Activated naive CD4-positive, alpha-beta T cell treated with anti-CD3 and anti-CD28 coated beads, Interleukin-2, amount 50 U/mL, for 72 hours (primary cell): ENCODE measurements at regions not wholly inside any gene's neighbourhood (a gene's known extent, or its start where the extent isn't known, plus 50 kb on each side); places are given as distances from the start of the nearest gene placed in this dataset.
"Not testable (repeated sequence)": the region's sequence is repeated elsewhere in the genome, so short reads cannot be mapped to it uniquely, and the experiment has no call there.

Experiments
- ATAC-seq, 2 donors: fragments of 150-1000 bp; cut with Tn5 transposase; 2 replicates each; pipeline ENCODE4 v1.10.0; 2021; ENCODE audit warnings: mild to moderate bottlenecking in 2 of 2, moderate library complexity in 2 of 2
- DNase-seq, 2 donors: peaks; one replicate each; pipeline ENCODE4 v3.0.0; 2021 to 2022; ENCODE audit warnings: low spot score in 2 of 2
- H3K27ac Mint-ChIP-seq, 2 donors: one replicate each; pipeline ENCODE4 v1.8.0; 2022; ENCODE audit warnings: mild to moderate bottlenecking in 2 of 2, mixed read lengths in 2 of 2
- H3K36me3 Mint-ChIP-seq, 2 donors: one replicate each; pipeline ENCODE4 v1.8.0; 2022; ENCODE audit warnings: mixed read lengths in 2 of 2
- H3K9me3 Mint-ChIP-seq, 2 donors: one replicate each; pipeline ENCODE4 v1.8.0; 2022; ENCODE audit warnings: mixed read lengths in 2 of 2

- DNase-seq (no peak), ATAC-seq (no peak)
- H3K27ac Mint-ChIP-seq = no peak overlapping the region
- no peaks in the 10 kb centered on the region for H3K36me3 Mint-ChIP-seq
- H3K9me3 Mint-ChIP-seq = no peaks in the 10 kb centered on the region
Measured at GRCh38 chr1:171397851-171398469, 84.0 kb downstream of the FMO4 start.

GRCh38 chr1:171403393-171403792 lies 81.9 kb upstream of the PRRC2C start:
- peaks cover 16 to 19% of the 10 kb centered on the region in 2 donors for H3K36me3 Mint-ChIP-seq
- no peak for DNase-seq
- ATAC-seq = no peak
- H3K27ac Mint-ChIP-seq = no peak overlapping the region
- H3K9me3 Mint-ChIP-seq = peaks cover 12 to 17% of the 10 kb centered on the region in 2 donors

GRCh38 chr1:171405391-171405714 lies 80.0 kb upstream of the PRRC2C start:
- Mint-ChIP-seq H3K9me3 (peaks cover 12 to 17% of the 10 kb centered on the region in 2 donors), H3K27ac (no peak overlapping the region), H3K36me3 (peaks cover 16 to 19% of the 10 kb centered on the region in 2 donors)
- DNase-seq (no peak), ATAC-seq (no peak)

GRCh38 chr1:171413557-171413956 lies 71.8 kb upstream of the PRRC2C start:
- DNase-seq, H3K9me3 Mint-ChIP-seq, H3K36me3 Mint-ChIP-seq, H3K27ac Mint-ChIP-seq, ATAC-seq: not testable (repeated sequence)

DNA sequence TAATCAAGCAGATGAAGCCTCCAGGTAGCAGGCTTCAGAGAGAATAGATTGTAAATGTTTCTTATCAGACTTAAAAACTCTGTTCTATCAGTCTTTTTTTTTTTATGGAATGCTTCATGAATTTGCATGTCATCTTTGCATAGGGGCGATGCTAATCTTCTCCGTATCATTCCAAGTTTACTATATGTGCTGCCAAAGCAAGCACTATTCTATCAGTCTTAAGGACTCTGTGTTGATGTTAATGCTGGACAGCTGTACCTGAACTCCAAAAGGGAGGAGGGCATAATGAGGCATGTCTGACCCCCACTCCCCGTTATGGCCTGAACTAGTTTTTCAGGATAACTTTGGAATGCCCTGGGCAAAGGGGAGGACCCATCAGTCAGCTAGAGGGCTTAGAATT lies 66.8 kb upstream of the PRRC2C start:
- Mint-ChIP-seq H3K9me3 (peaks cover 0 to 4% of the 10 kb centered on the region in 2 donors), H3K36me3 (peaks cover 0 to 7% of the 10 kb centered on the region in 2 donors), H3K27ac (no peak overlapping the region)
- no peak for ATAC-seq
- no peak for DNase-seq

DNA sequence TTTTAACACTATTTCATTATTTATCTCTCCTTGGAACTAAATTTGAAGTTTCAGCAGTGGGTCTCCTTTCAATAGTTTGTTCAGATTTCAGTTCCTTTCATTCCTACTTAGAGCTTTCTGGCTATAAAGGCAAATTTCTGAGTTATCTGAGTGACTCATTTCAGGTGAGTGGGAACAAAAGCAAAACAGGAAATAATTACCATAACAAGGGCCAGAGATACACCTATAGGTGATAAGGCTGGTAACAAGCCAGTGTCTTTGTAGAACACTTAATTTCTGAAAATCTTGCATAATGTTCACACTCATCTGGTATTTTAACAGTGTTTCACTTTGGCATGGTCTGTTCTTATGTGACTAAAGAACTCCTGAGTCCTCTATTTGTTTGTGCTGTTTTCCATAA lies 64.5 kb upstream of the PRRC2C start:
- DNase-seq (no peak), ATAC-seq (peak; percentile 67 to 96)
- peak overlapping the region in 1 of 2 donors; percentile 61 for H3K27ac Mint-ChIP-seq
- peaks cover 0 to 7% of the 10 kb centered on the region in 2 donors for H3K36me3 Mint-ChIP-seq
- no peaks in the 10 kb centered on the region for H3K9me3 Mint-ChIP-seq

DNA sequence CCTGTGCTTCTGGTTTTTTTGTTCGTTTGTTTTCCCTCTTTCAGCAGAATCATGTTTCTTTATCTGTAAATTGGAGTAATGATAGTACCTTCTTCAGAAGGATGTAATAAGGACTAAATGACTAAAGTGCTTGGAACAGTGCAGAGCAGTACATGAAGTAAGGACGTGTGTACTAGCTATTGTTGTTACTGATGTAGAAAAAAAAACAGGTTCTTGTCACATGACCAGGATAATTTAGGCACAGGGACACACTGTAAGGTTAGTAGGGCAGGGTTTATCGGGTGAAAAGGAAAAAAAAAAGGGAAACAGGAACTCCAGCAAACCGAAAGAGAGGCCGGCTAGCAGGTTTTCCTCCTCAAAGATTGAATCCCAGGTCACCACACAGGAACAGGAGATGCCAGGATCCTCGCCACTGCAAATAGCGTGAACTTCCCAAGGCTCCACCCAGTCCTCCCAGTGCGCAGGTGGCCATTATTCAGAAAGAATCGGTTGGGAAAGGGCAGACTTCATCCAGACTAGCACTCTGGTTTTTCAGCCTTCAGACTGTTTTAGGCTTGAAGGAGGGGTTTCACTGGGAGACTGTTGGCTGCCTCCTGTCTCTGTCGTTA lies 63.8 kb upstream of the PRRC2C start:
- no peak for DNase-seq
- H3K27ac Mint-ChIP-seq = peak overlapping the region; percentile 61 to 70
- no peak for ATAC-seq
- H3K9me3 Mint-ChIP-seq = no peaks in the 10 kb centered on the region
- peaks cover 0 to 7% of the 10 kb centered on the region in 2 donors for H3K36me3 Mint-ChIP-seq

- DNase-seq (no peak), ATAC-seq (no peak)
- H3K36me3 Mint-ChIP-seq = no peaks in the 10 kb centered on the region
- no peak overlapping the region for H3K27ac Mint-ChIP-seq
- H3K9me3 Mint-ChIP-seq = no peaks in the 10 kb centered on the region
Measured at GRCh38 chr1:171422511-171422910, 62.8 kb upstream of the PRRC2C start.

- ATAC-seq = no peak
- Mint-ChIP-seq H3K9me3 (peaks cover 5 to 6% of the 10 kb centered on the region in 2 donors), H3K36me3 (peaks cover 5% of the 10 kb centered on the region in 2 donors), H3K27ac (no peak overlapping the region)
- no peak for DNase-seq
Measured at GRCh38 chr1:171424494-171424893, 60.8 kb upstream of the PRRC2C start.

DNA sequence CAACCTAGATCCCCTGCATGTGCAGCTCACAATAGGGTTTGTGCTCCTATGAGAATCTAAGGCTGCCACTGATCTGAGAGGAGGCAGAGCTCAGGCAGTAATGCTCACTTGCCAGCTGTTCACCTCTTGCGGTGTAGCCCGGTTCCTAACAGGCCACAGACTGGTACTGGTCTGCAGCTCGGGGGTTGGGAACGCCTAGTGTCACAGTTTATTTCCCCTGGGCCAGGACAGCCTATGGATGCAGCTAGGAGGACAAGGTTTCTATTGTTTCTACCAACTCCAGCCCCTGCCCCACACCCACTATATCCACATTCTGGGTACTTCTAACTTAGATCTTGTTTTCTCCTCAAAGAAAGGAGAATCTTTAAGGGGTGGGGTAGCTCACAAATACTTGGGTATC lies 58.7 kb upstream of the PRRC2C start:
- Mint-ChIP-seq H3K9me3 (peaks cover 7 to 8% of the 10 kb centered on the region in 2 donors), H3K36me3 (peaks cover 5 to 8% of the 10 kb centered on the region in 2 donors), H3K27ac (no peak overlapping the region)
- no peak for ATAC-seq
- DNase-seq = no peak

- Mint-ChIP-seq H3K27ac (no peak overlapping the region), H3K9me3 (peaks cover 7 to 8% of the 10 kb centered on the region in 2 donors), H3K36me3 (peaks cover 5 to 8% of the 10 kb centered on the region in 2 donors)
- ATAC-seq (no peak), DNase-seq (no peak)
Measured at GRCh38 chr1:171427852-171428471, 57.4 kb upstream of the PRRC2C start.

GRCh38 chr1:171429137-171429536 lies 56.2 kb upstream of the PRRC2C start:
- Mint-ChIP-seq H3K9me3 (peaks cover 7 to 8% of the 10 kb centered on the region in 2 donors), H3K36me3 (peaks cover 5 to 8% of the 10 kb centered on the region in 2 donors), H3K27ac (no peak overlapping the region)
- DNase-seq = no peak
- no peak for ATAC-seq

- ATAC-seq = no peak
- no peak for DNase-seq
- H3K9me3 Mint-ChIP-seq = peaks cover 7 to 8% of the 10 kb centered on the region in 2 donors
- peaks cover 5 to 8% of the 10 kb centered on the region in 2 donors for H3K36me3 Mint-ChIP-seq
- no peak overlapping the region for H3K27ac Mint-ChIP-seq
Measured at GRCh38 chr1:171431994-171432393, 53.3 kb upstream of the PRRC2C start.

- ATAC-seq = no peak
- DNase-seq = no peak
- peak overlapping the region in 1 of 2 donors; percentile 5 for H3K27ac Mint-ChIP-seq
- H3K36me3 Mint-ChIP-seq = peaks cover 5 to 8% of the 10 kb centered on the region in 2 donors
- peaks cover 7 to 8% of the 10 kb centered on the region in 2 donors for H3K9me3 Mint-ChIP-seq
Measured at GRCh38 chr1:171432473-171432872, 52.9 kb upstream of the PRRC2C start.

GRCh38 chr1:171433451-171433850 lies 51.9 kb upstream of the PRRC2C start:
- no peak for DNase-seq
- Mint-ChIP-seq H3K36me3 (peaks cover 5 to 8% of the 10 kb centered on the region in 2 donors), H3K9me3 (peaks cover 7 to 8% of the 10 kb centered on the region in 2 donors), H3K27ac (no peak overlapping the region)
- no peak for ATAC-seq

- no peaks in the 10 kb centered on the region for H3K36me3 Mint-ChIP-seq
- H3K9me3 Mint-ChIP-seq = no peaks in the 10 kb centered on the region
- peak overlapping the region; percentile 5 to 81 for H3K27ac Mint-ChIP-seq
- DNase-seq (no peak), ATAC-seq (peak; percentile 73 to 77)
Measured at GRCh38 chr1:171434717-171435346, 50.5 kb upstream of the PRRC2C start.
